IMR-90 (cell line): ENCODE measurements at regions not wholly inside any gene's neighbourhood (a gene's known extent, or its start where the extent isn't known, plus 50 kb on each side); places are given as distances from the start of the nearest gene placed in this dataset.

Experiments used
- ATAC-seq: fragments of 200-7000 bp; cut with Tn5 transposase; 2 replicates; pipeline ENCODE4 v1.9.1; 2020; ENCODE audit warnings: low read depth, mild to moderate bottlenecking, moderate library complexity
- BruUV-seq: library from RNA; stranded (reverse); fragments of 400-500 nt; replicated peaks from 2 replicates; lab custom pipeline; 2021; lab: Mats Ljungman, UMichigan
- CTCF ChIA-PET: fragments of 300-600 bp; formaldehyde crosslinking; extraction: SDS; loops from one replicate; lab custom pipeline; 2021; ENCODE audit warnings: antibody characterized with exemption; lab: Yijun Ruan, JAX
- POLR2A ChIA-PET: fragments of 300-600 bp; sonication (Branson Sonifier 250); formaldehyde crosslinking; loops from one replicate; lab custom pipeline; 2022; ENCODE audit warnings: antibody characterized with exemption; ENCODE audit not compliant: unreplicated experiment; lab: Charles Lee
- DNase-seq: peaks from one replicate; pipeline ENCODE4 v3.0.0; 2013
- H2AFZ ChIP-seq: replicated peaks from 2 replicates; pipeline ENCODE3; 2013; ENCODE audit warnings: low read length, mild to moderate bottlenecking; ENCODE audit not compliant: poor library complexity
- H2AK5ac ChIP-seq: 2 replicates; pipeline ENCODE4 v1.6.1; 2013; ENCODE audit warnings: low read depth, low read length, inconsistent platforms
- H2AK9ac ChIP-seq: replicated peaks from 2 replicates; pipeline ENCODE3; 2013; ENCODE audit warnings: mild to moderate bottlenecking, low read depth, low read length, moderate library complexity; ENCODE audit not compliant: poor library complexity
- H2BK120ac ChIP-seq: 2 replicates; pipeline ENCODE4 v1.6.1; 2013; ENCODE audit warnings: low read depth, low read length, inconsistent platforms
- H2BK15ac ChIP-seq: 3 replicates; pipeline ENCODE4 v1.6.1; 2013; ENCODE audit warnings: low read depth, low read length, inconsistent platforms
- H2BK20ac ChIP-seq: 2 replicates; pipeline ENCODE4 v1.6.1; 2013; ENCODE audit warnings: low read depth, mild to moderate bottlenecking, inconsistent platforms, low read length, moderate library complexity
- H2BK5ac ChIP-seq: 2 replicates; pipeline ENCODE4 v1.6.1; 2013; ENCODE audit warnings: mild to moderate bottlenecking, low read depth, low read length, inconsistent platforms; ENCODE audit not compliant: poor library complexity, severe bottlenecking
- H3K14ac ChIP-seq: replicated peaks from 2 replicates; pipeline ENCODE4 v1.6.1; 2013; ENCODE audit warnings: low read depth, low read length, inconsistent platforms
- H3K18ac ChIP-seq: 2 replicates; pipeline ENCODE4 v1.6.1; 2013; ENCODE audit warnings: low read depth, low read length, control low read depth
- H3K23ac ChIP-seq: 2 replicates; pipeline ENCODE4 v1.6.1; 2013; ENCODE audit warnings: low read depth, low read length, inconsistent platforms
- H3K27ac ChIP-seq: 2 replicates; pipeline ENCODE4 v1.5.1; 2013; ENCODE audit warnings: mild to moderate bottlenecking, control low read depth, low read length; ENCODE audit not compliant: insufficient read depth
- H3K27me3 ChIP-seq: 2 replicates; pipeline ENCODE4 v1.6.1; 2013; ENCODE audit warnings: low read length; ENCODE audit not compliant: control insufficient read depth, insufficient read depth
- H3K36me3 ChIP-seq: 2 replicates; pipeline ENCODE4 v1.6.1; 2013; ENCODE audit warnings: low read length, mixed read lengths; ENCODE audit not compliant: control insufficient read depth, insufficient read depth
- H3K4ac ChIP-seq: 2 replicates; pipeline ENCODE4 v1.6.1; 2013; ENCODE audit warnings: low read depth, low read length, inconsistent platforms
- H3K4me1 ChIP-seq: 2 replicates; pipeline ENCODE4 v1.6.1; 2013; ENCODE audit warnings: low read length, mixed read lengths; ENCODE audit not compliant: control insufficient read depth, insufficient read depth
- H3K4me2 ChIP-seq: 2 replicates; pipeline ENCODE4 v1.6.1; 2013; ENCODE audit warnings: low read depth, mild to moderate bottlenecking, control low read depth, low read length, moderate library complexity
- H3K4me3 ChIP-seq: 2 replicates; pipeline ENCODE4 v1.5.1; 2013; ENCODE audit warnings: low read depth, mild to moderate bottlenecking, control low read depth, low read length, moderate library complexity; ENCODE audit not compliant: insufficient read depth
- H3K56ac ChIP-seq: 2 replicates; pipeline ENCODE4 v1.6.1; 2013; ENCODE audit warnings: low read length, inconsistent platforms; ENCODE audit not compliant: insufficient read depth; ENCODE audit errors: extremely low read depth
- H3K79me1 ChIP-seq, 2 experiments: 2 replicates each; pipeline ENCODE4 v1.6.1; 2013; ENCODE audit warnings: low read length in 2 of 2, inconsistent platforms in 1 of 2, low read depth in 1 of 2
- H3K9ac ChIP-seq: 2 replicates; pipeline ENCODE4 v1.6.1; 2013; ENCODE audit warnings: low read depth, low read length, control low read depth
- H3K9me1 ChIP-seq: 2 replicates; pipeline ENCODE4 v1.6.1; 2013; ENCODE audit warnings: low read length, inconsistent platforms; ENCODE audit not compliant: insufficient read depth
- H3K9me3 ChIP-seq: 2 replicates; pipeline ENCODE4 v1.6.1; 2013; ENCODE audit warnings: low read length; ENCODE audit not compliant: control insufficient read depth, insufficient read depth
- H4K20me1 ChIP-seq: 2 replicates; pipeline ENCODE4 v1.6.1; 2013; ENCODE audit warnings: low read length, inconsistent platforms; ENCODE audit not compliant: insufficient read depth
- H4K5ac ChIP-seq: 2 replicates; pipeline ENCODE4 v1.6.1; 2013; ENCODE audit warnings: mild to moderate bottlenecking, low read depth, low read length, control low read depth
- H4K8ac ChIP-seq, 2 experiments: 2 replicates each; pipeline ENCODE4 v1.6.1; 2013; ENCODE audit warnings: low read depth in 2 of 2, low read length in 2 of 2, control low read depth in 1 of 2, inconsistent platforms in 1 of 2
- H4K91ac ChIP-seq: 2 replicates; pipeline ENCODE4 v1.6.1; 2013; ENCODE audit warnings: low read depth, low read length, inconsistent platforms; ENCODE audit not compliant: insufficient read depth
- FOS ChIP-seq: fragments of 150-350 bp; IDR thresholded peaks from 2 replicates; pipeline ENCODE4 v1.6.1; 2016; ENCODE audit warnings: low read depth, low read length
- WGBS, 2 experiments: methylation state at CpG; one replicate each; pipeline versions ENCODE4 v1.1.5 to v1.1.7; 2013; ENCODE audit warnings: missing lambda C conversion rate in 2 of 2; ENCODE audit not compliant: insufficient read length in 1 of 2; ENCODE audit errors: extremely low coverage in 2 of 2; 5-methylcytosine and 5-hydroxymethylcytosine counted together
- dilution Hi-C: fragments of 300-500 bp; cut with HindIII; formaldehyde crosslinking; loops from one replicate; pipeline ENCODE4 v1.14.3; 2018; ENCODE audit warnings: low sequenced_read_pairs; ENCODE audit not compliant: unreplicated experiment
- in situ Hi-C: fragments of 300-500 bp; cut with MboI; formaldehyde crosslinking; loops from 3 replicates; pipeline ENCODE4 v1.14.3; 2019; ENCODE audit warnings: low sequenced_read_pairs, inconsistent platforms, mixed read lengths
- intact Hi-C: fragments of 100-400 bp; cut with micrococcal nuclease; formaldehyde crosslinking; loops from 2 replicates; pipeline ENCODE4 v1.10.0; 2022

DNA sequence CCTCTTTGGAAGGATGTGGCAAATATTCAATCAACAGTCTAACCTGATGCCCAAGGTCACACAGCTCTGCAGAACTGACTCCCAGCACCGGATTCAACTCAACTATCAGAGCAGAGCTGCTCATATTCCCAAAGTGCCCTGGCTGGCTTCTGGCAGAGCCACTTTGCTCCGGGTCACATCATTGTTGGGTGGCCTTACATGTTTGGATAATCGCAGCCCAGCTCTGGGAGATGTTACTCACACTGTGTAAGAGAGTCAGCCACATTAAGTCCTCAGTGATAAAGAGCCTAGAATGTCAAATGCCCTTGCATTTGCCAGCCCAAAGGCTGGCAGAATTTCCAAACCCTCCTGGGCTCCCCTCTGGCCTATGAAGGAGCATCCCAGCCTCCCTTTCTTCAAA lies 79.8 kb upstream of the PDE1C start:
- no peak overlapping the region for H2AK9ac ChIP-seq
- no peaks in the 10 kb centered on the region for H3K27me3 ChIP-seq
- no peak overlapping the region for H3K4me2 ChIP-seq
- H4K91ac ChIP-seq = no peak overlapping the region
- no peak overlapping the region for H2BK120ac ChIP-seq
- in situ Hi-C loops = no loop called here
- no TSS peak for BruUV-seq
- no peak overlapping the region for H2BK5ac ChIP-seq
- no peak overlapping the region for H3K4ac ChIP-seq
- no peak overlapping the region for H3K18ac ChIP-seq
- no peaks in the 10 kb centered on the region for H3K36me3 ChIP-seq
- H3K4me1 ChIP-seq = peaks cover 2% of the 10 kb centered on the region; the same call in 1 of the 2 replicates
- no peak overlapping the region for H3K14ac ChIP-seq
- H4K20me1 ChIP-seq = no peaks in the 10 kb centered on the region
- ChIA-PET CTCF (no interaction called here), POLR2A (no interaction called here)
- no peak overlapping the region for H2BK15ac ChIP-seq
- H2BK20ac ChIP-seq = no peak overlapping the region
- no peak overlapping the region for H2AK5ac ChIP-seq
- H3K23ac ChIP-seq = no peak overlapping the region
- dilution Hi-C loops = no loop called here
- ATAC-seq = no peak
- peaks cover 6% of the 10 kb centered on the region; the same call in 1 of the 2 replicates for H3K9me1 ChIP-seq
- no peak overlapping the region for H3K9ac ChIP-seq
- 70% methylated on average over 2 of the region's 3 CpGs; no CpG with 5 or more reads in 1 of the 2 experiments for WGBS, 2 experiments
- no peak overlapping the region for H2AFZ ChIP-seq
- intact Hi-C loops = no loop called here
- H3K56ac ChIP-seq = no peak overlapping the region
- peaks cover 3% of the 10 kb centered on the region; the same call in 1 of the 2 replicates for H3K9me3 ChIP-seq
- no peak overlapping the region for H3K27ac ChIP-seq
- H3K79me1 ChIP-seq = no peaks in the 10 kb centered on the region
- no peak for TF ChIP-seq FOS
- H4K8ac ChIP-seq = no peak overlapping the region
- no peak for DNase-seq
- H4K5ac ChIP-seq = no peak overlapping the region
- no peak overlapping the region for H3K4me3 ChIP-seq
